CD4-positive, alpha-beta T cell (primary cell): ENCODE measurements at regions not wholly inside any gene's neighbourhood (a gene's known extent, or its start where the extent isn't known, plus 50 kb on each side); places are given as distances from the start of the nearest gene placed in this dataset.

Experiments used
- ATAC-seq: fragments of 200-7000 bp; cut with Tn5 transposase; one replicate; pipeline ENCODE4 v1.10.0; 2022; ENCODE audit warnings: mild to moderate bottlenecking; ENCODE audit not compliant: poor library complexity
- CTCF ChIA-PET: fragments of 350-600 bp; sonication (Branson Sonifier 250); formaldehyde crosslinking; loops from one replicate; lab custom pipeline; 2021; ENCODE audit warnings: antibody characterized with exemption, inconsistent platforms; lab: Charles Lee
- POLR2A ChIA-PET: fragments of 350-600 bp; sonication (Branson Sonifier 250); formaldehyde crosslinking; loops from one replicate; lab custom pipeline; 2021; ENCODE audit warnings: antibody characterized with exemption, inconsistent platforms; lab: Charles Lee
- DNase-seq, 14 experiments: peaks; one replicate each; pipeline ENCODE4 v3.0.0-alpha.2; 2013 to 2020; ENCODE audit warnings: mixed read lengths in 2 of 14
- H3K27ac ChIP-seq, 2 donors: one replicate each; pipeline versions ENCODE4 v1.5.1 to v1.7.0; 2013; ENCODE audit warnings: low read length in 2 of 2, low read depth in 1 of 2, mild to moderate bottlenecking in 1 of 2
- H3K27me3 ChIP-seq, 2 experiments: 1 replicate in 1 of 2; 2 replicates in 1 of 2; pipeline versions ENCODE4 v1.6.1 to v1.7.0; 2013; ENCODE audit warnings: low read length in 2 of 2, control low read depth in 1 of 2, mild to moderate bottlenecking in 1 of 2, moderate library complexity in 1 of 2; ENCODE audit not compliant: insufficient read depth in 2 of 2, control insufficient read depth in 1 of 2
- H3K36me3 ChIP-seq: one replicate; pipeline ENCODE4 v1.6.1; 2013; ENCODE audit warnings: low read length, control low read depth; ENCODE audit not compliant: insufficient read depth
- H3K4me1 ChIP-seq: one replicate; pipeline ENCODE4 v1.6.1; 2013; ENCODE audit warnings: low read length, control low read depth; ENCODE audit not compliant: insufficient read depth
- H3K4me3 ChIP-seq: one replicate; pipeline ENCODE4 v1.5.1; 2013; ENCODE audit warnings: mild to moderate bottlenecking, low read length, moderate library complexity
- H3K9me3 ChIP-seq, 2 experiments: 1 replicate in 1 of 2; 2 replicates in 1 of 2; pipeline versions ENCODE4 v1.6.1 to v1.7.0; 2013; ENCODE audit warnings: low read length in 2 of 2, mild to moderate bottlenecking in 2 of 2, control low read depth in 1 of 2, moderate library complexity in 1 of 2; ENCODE audit not compliant: control insufficient read depth in 1 of 2, insufficient read depth in 1 of 2
- H3K27ac Mint-ChIP-seq: one replicate; pipeline ENCODE4 v1.8.0; 2020; ENCODE audit warnings: mixed read lengths
- H3K27me3 Mint-ChIP-seq: one replicate; pipeline ENCODE4 v1.8.0; 2021; ENCODE audit warnings: mixed read lengths
- H3K36me3 Mint-ChIP-seq: one replicate; pipeline ENCODE4 v1.8.0; 2021; ENCODE audit warnings: low read depth, mixed read lengths
- H3K4me1 Mint-ChIP-seq: one replicate; pipeline ENCODE4 v1.8.0; 2021; ENCODE audit warnings: low read depth, mixed read lengths
- H3K4me3 Mint-ChIP-seq: one replicate; pipeline ENCODE4 v1.8.0; 2020; ENCODE audit warnings: mild to moderate bottlenecking, mixed read lengths
- H3K9me3 Mint-ChIP-seq: one replicate; pipeline ENCODE4 v1.8.0; 2020; ENCODE audit warnings: mixed read lengths
- intact Hi-C, 2 experiments: fragments of 100-400 bp; cut with DNase I in 1 of 2; cut with micrococcal nuclease in 1 of 2; formaldehyde crosslinking; loops; one replicate each; pipeline versions ENCODE4 v1.15.1 to v1.9.0; 2023 to 2025; cut with DNase I, micrococcal nuclease
- TF ChIP-seq, protein P1 (sequence below): fragments of 200-600 bp; IDR thresholded peaks from one replicate; pipeline ENCODE4 v1.8.0; 2022; ENCODE audit warnings: antibody characterized with exemption, mild to moderate bottlenecking

DNA sequence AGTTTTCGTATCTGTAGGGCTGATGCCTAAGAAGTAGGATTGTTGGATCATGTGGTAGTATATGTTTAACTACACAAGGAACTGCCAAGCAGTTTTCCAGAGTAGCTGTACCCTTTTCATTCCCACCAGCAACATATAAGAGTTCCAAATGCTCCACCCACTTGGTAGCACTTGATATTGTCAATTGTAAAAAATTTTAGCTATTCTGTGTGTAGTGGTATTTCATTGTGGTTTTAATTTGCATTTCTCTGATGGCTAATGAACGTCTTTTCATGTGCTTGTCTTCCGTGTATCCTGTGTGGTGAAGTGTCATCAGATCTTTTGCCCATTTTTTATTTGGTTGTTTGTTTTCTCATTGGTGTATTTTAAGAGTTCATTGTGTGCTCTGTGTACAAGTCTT is 69.7 kb downstream of the TANC2 start:
- DNase-seq: peak in 1 of 14 experiments; percentile 7

DNA sequence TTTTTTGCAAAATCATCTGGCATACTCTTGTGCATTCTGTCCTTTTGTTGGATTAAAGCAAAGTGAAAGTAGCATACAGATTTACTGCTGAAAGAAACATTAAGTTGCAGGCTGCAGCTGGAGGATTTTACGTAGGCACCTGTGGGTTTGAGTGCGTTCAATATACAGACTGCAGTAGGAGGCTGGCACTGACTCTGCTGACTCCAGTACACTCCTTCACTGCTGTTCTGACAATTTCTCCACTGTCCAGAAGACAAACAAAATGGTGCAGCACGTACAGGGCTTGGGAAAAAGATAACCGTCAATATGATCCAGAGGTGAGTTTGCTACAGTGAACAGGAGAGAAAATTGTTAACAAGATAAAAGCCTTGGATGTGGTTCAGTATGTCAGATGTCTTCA is 73.3 kb downstream of the TANC2 start:
- Histone ChIP-seq H3K4me3 (no peak overlapping the region), H3K9me3 (no peaks in the 10 kb centered on the region), H3K36me3 (no peaks in the 10 kb centered on the region), H3K27me3 (no peaks in the 10 kb centered on the region), H3K27ac (no peak overlapping the region), H3K4me1 (no peaks in the 10 kb centered on the region)
- Mint-ChIP-seq H3K27me3 (no peaks in the 10 kb centered on the region), H3K4me3 (no peak overlapping the region), H3K36me3 (no peaks in the 10 kb centered on the region), H3K9me3 (no peaks in the 10 kb centered on the region), H3K4me1 (peaks cover 20% of the 10 kb centered on the region), H3K27ac (no peak overlapping the region)
- TF ChIP-seq, protein P1, sequence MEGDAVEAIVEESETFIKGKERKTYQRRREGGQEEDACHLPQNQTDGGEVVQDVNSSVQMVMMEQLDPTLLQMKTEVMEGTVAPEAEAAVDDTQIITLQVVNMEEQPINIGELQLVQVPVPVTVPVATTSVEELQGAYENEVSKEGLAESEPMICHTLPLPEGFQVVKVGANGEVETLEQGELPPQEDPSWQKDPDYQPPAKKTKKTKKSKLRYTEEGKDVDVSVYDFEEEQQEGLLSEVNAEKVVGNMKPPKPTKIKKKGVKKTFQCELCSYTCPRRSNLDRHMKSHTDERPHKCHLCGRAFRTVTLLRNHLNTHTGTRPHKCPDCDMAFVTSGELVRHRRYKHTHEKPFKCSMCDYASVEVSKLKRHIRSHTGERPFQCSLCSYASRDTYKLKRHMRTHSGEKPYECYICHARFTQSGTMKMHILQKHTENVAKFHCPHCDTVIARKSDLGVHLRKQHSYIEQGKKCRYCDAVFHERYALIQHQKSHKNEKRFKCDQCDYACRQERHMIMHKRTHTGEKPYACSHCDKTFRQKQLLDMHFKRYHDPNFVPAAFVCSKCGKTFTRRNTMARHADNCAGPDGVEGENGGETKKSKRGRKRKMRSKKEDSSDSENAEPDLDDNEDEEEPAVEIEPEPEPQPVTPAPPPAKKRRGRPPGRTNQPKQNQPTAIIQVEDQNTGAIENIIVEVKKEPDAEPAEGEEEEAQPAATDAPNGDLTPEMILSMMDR: no peak
- ATAC-seq (no peak), DNase-seq (no peak)
- POLR2A ChIA-PET: interaction anchor here (0.7 kb wide), 1 partner anchor 12 kb away, joined by 3 read pairs; no protein-coding TSS in a partner anchor
- intact Hi-C loops: no loop called here
- CTCF ChIA-PET: interaction anchor here (1.1 kb wide), 1 partner anchor 9 kb away, joined by 4 read pairs; no protein-coding TSS in a partner anchor

More for the DNA sequence above, 69.7 kb downstream of the TANC2 start:
- H3K27ac Mint-ChIP-seq: no peak overlapping the region
- H3K4me1 Mint-ChIP-seq: peaks cover 24% of the 10 kb centered on the region
- no peaks in the 10 kb centered on the region for H3K27me3 Mint-ChIP-seq
- intact Hi-C loops: no loop called here
- H3K9me3 ChIP-seq: no peaks in the 10 kb centered on the region
- no peak for ATAC-seq
- no peak overlapping the region for H3K4me3 ChIP-seq
- TF ChIP-seq, protein P1: no peak
- H3K9me3 Mint-ChIP-seq: no peaks in the 10 kb centered on the region
- H3K27ac ChIP-seq: no peak overlapping the region
- H3K4me3 Mint-ChIP-seq: no peak overlapping the region
- H3K27me3 ChIP-seq: no peaks in the 10 kb centered on the region
- no peaks in the 10 kb centered on the region for H3K36me3 ChIP-seq
- H3K36me3 Mint-ChIP-seq: no peaks in the 10 kb centered on the region
- H3K4me1 ChIP-seq: no peaks in the 10 kb centered on the region
- CTCF ChIA-PET: no interaction called here
- POLR2A ChIA-PET: no interaction called here

DNA sequence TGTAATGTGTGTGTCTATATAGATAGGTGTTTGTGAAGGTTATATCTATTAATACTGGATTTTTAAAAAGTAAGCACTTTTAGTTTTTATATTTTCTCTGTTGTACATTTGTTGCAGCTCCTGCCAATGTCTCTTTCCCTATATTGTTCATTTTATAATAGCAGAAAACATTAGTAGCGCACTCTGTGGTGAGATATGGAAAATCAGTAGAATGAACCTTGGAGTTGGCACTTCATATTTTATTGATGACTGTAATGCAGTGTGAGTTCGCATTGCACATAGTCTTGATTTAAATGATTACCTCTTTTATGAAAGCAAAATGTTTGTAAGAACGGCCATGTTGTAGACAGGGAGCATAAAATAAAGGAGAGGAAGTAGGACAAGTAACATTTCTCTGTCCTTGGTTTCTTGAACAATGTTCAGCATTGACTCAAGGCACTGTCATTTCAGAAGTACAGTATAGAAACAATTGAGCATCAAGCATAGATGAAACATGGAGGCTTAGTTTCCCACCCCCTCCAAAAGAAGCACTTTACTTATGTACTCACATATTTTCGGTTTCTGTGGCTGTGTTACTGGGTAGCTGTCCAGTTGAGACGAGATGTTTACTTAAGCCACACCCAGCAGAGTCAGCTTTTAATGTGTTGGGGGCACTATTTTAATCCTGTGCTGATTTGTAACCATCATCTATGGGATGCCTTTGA is 74.0 kb downstream of the TANC2 start:
- H3K36me3 ChIP-seq: no peaks in the 10 kb centered on the region
- intact Hi-C loops: no loop called here
- ChIA-PET POLR2A (no interaction called here), CTCF (interaction anchor here (1.1 kb wide), 1 partner anchor 10 kb away, joined by 4 read pairs; no protein-coding TSS in a partner anchor)
- no peaks in the 10 kb centered on the region for H3K27me3 Mint-ChIP-seq
- peaks cover 14% of the 10 kb centered on the region for H3K4me1 Mint-ChIP-seq
- no peak overlapping the region for H3K27ac Mint-ChIP-seq
- H3K9me3 Mint-ChIP-seq: no peaks in the 10 kb centered on the region
- H3K4me3 Mint-ChIP-seq: no peak overlapping the region
- no peaks in the 10 kb centered on the region for H3K36me3 Mint-ChIP-seq
- no peak for DNase-seq
- no peaks in the 10 kb centered on the region for H3K4me1 ChIP-seq
- no peak overlapping the region for H3K27ac ChIP-seq
- ATAC-seq: no peak
- H3K27me3 ChIP-seq: no peaks in the 10 kb centered on the region
- H3K9me3 ChIP-seq: no peaks in the 10 kb centered on the region
- TF ChIP-seq, protein P1: no peak
- H3K4me3 ChIP-seq: no peak overlapping the region
